ENCODE measurements at regions not wholly inside any gene's neighbourhood (a gene's known extent, or its start where the extent isn't known, plus 50 kb on each side); places are given as distances from the start of the nearest gene placed in this dataset.
A peak's percentile ranks its signal among the peaks of the same experiment; 100 is the strongest.

DNA sequence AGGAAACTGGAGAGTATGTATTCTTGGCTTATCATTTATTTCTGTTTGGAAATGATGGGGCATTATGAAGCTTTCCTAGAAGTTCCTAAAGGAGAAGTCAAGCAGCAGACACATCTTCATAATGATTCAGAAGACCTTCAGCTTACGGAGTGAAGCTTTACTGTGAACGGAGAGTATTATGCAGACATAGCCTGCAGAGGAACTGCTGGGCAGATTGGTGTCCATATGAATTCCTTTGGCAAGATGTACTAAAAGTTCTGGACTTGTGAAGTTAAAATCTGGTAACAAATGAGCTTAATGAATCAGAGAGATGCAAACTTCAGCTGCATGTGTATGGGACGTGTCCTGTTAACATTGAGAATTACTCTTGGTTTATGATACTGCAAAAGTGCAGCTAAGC, 60.1 kb downstream of the NABP1 start:
- no peaks in the 10 kb centered on the region for H3K36me3 ChIP-seq (ENCODE audit: low read depth, low read length)
- H3K9me3 ChIP-seq (ENCODE audit: low read length), result no peaks in the 10 kb centered on the region
- no peak overlapping the region for H3K4me3 ChIP-seq (ENCODE audit: low read length)
- H3K9me2 ChIP-seq (replicated peaks; ENCODE audit: low read length), result no peaks in the 10 kb centered on the region
- CTCF ChIA-PET, result interaction anchor here (0.6 to 1.0 kb wide), 4 partner anchors 9 to 425 kb away, joined by 3 to 5 read pairs (median 3); no protein-coding TSS in a partner anchor
- ATAC-seq, result no peak
- H3F3A ChIP-seq (ENCODE audit: low read length, unreplicated experiment), result no peaks in the 10 kb centered on the region
- H4K20me1 ChIP-seq (ENCODE audit: low read length), result no peaks in the 10 kb centered on the region
- H3K4me2 ChIP-seq (ENCODE audit: low read length), result no peak overlapping the region
- BruUV-seq (replicated peaks), result no TSS peak
- H3K27me3 ChIP-seq (ENCODE audit: low read length), result no peaks in the 10 kb centered on the region
- no peak for DNase-seq
- H3K27ac ChIP-seq (ENCODE audit: low read length), result no peak overlapping the region
- peaks cover 10% of the 10 kb centered on the region for H3K4me1 ChIP-seq (ENCODE audit: insufficient read depth, low read length)
- no peak overlapping the region for H2AFZ ChIP-seq (ENCODE audit: low read length)
- no peak overlapping the region for H3K9ac ChIP-seq (ENCODE audit: low read length)
- POLR2A ChIA-PET (ENCODE audit: unreplicated experiment), result interaction anchor here (0.6 kb wide), 1 partner anchor 186 kb away, joined by 3 read pairs; no protein-coding TSS in a partner anchor
- no peak for TF ChIP-seq EZH2phosphoT487 (IDR thresholded peaks at IDR 0.05; ENCODE audit: borderline replicate concordance, low read length)
- no peak for TF ChIP-seq EZH2 (IDR thresholded peaks at IDR 0.05; ENCODE audit: low read length, unreplicated experiment)
- TF ChIP-seq, protein P1, sequence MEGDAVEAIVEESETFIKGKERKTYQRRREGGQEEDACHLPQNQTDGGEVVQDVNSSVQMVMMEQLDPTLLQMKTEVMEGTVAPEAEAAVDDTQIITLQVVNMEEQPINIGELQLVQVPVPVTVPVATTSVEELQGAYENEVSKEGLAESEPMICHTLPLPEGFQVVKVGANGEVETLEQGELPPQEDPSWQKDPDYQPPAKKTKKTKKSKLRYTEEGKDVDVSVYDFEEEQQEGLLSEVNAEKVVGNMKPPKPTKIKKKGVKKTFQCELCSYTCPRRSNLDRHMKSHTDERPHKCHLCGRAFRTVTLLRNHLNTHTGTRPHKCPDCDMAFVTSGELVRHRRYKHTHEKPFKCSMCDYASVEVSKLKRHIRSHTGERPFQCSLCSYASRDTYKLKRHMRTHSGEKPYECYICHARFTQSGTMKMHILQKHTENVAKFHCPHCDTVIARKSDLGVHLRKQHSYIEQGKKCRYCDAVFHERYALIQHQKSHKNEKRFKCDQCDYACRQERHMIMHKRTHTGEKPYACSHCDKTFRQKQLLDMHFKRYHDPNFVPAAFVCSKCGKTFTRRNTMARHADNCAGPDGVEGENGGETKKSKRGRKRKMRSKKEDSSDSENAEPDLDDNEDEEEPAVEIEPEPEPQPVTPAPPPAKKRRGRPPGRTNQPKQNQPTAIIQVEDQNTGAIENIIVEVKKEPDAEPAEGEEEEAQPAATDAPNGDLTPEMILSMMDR (conservative IDR thresholded peaks at IDR 0.05; ENCODE audit: low read depth, low read length), result no peak
- intact Hi-C loops (cut with micrococcal nuclease), result no loop called here
- no peaks in the 10 kb centered on the region for H3K79me2 ChIP-seq (ENCODE audit: low read length)

DNA sequence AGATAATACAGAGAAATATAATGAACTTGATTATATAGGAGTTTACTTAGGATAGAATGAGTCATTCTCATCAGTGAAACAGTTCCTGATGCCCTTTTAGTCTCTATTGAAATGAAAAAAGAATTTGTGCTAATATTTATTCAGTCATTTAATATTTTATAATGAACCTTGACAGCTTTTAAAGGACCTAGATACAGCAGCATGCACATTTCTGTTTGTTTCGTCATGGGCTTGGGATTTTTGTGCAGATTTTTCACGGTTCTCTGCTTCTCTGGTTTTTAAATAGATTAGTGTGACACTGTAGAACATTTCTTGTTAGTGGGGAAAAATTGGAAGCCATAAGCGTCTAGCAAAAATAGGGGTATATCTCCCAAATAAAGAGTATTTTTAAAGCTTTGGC, 60.7 kb downstream of the NABP1 start:
- Histone ChIP-seq H3K36me3 (ENCODE audit: low read depth, low read length) (no peaks in the 10 kb centered on the region), H3K79me2 (ENCODE audit: low read length) (no peaks in the 10 kb centered on the region), H3K27ac (ENCODE audit: low read length) (no peak overlapping the region), H3K4me3 (ENCODE audit: low read length) (no peak overlapping the region), H3K4me2 (ENCODE audit: low read length) (no peak overlapping the region), H3K9ac (ENCODE audit: low read length) (no peak overlapping the region), H3K9me3 (ENCODE audit: low read length) (no peaks in the 10 kb centered on the region), H3K27me3 (ENCODE audit: low read length) (no peaks in the 10 kb centered on the region), H3F3A (ENCODE audit: low read length, unreplicated experiment) (no peaks in the 10 kb centered on the region), H3K9me2 (replicated peaks; ENCODE audit: low read length) (no peaks in the 10 kb centered on the region), H4K20me1 (ENCODE audit: low read length) (no peaks in the 10 kb centered on the region), H2AFZ (ENCODE audit: low read length) (no peak overlapping the region), H3K4me1 (ENCODE audit: insufficient read depth, low read length) (peaks cover 10% of the 10 kb centered on the region)
- no peak for DNase-seq
- TF ChIP-seq EZH2phosphoT487 (IDR thresholded peaks at IDR 0.05; ENCODE audit: borderline replicate concordance, low read length), result no peak
- TF ChIP-seq, protein P1 (conservative IDR thresholded peaks at IDR 0.05; ENCODE audit: low read depth, low read length), result no peak
- TF ChIP-seq EZH2 (IDR thresholded peaks at IDR 0.05; ENCODE audit: low read length, unreplicated experiment), result no peak
- ATAC-seq, result peak; percentile 77
- POLR2A ChIA-PET (ENCODE audit: unreplicated experiment), result interaction anchor here (0.6 kb wide), 1 partner anchor 186 kb away, joined by 3 read pairs; no protein-coding TSS in a partner anchor
- no TSS peak for BruUV-seq (replicated peaks)
- intact Hi-C loops (cut with micrococcal nuclease), result no loop called here
- CTCF ChIA-PET, result interaction anchor here (0.6 to 1.0 kb wide), 2 partner anchors 74 to 424 kb away, joined by 3 read pairs; no protein-coding TSS in a partner anchor

DNA sequence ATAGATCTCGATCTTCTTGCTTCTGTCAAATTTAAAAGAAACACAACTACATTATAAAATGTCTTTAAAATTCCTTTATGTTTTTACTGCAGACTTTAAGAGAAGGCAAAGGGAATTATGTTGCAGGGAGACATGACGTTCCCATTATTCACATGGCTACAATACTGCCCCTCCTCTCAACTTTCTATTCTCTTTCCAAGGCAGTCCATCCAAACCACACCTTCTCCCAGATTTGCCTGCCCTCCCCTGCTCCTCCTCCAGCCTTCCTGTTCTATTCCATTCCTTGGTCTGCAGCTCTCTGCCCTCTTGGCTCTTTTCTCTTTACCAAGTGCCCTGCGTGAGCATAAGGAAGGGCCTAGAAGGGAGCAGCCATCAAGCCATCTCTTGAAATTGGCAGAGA, 61.3 kb downstream of the NABP1 start:
- Histone ChIP-seq H2AFZ (ENCODE audit: low read length) (no peak overlapping the region), H3K27me3 (ENCODE audit: low read length) (no peaks in the 10 kb centered on the region), H3K79me2 (ENCODE audit: low read length) (no peaks in the 10 kb centered on the region), H3K9me3 (ENCODE audit: low read length) (no peaks in the 10 kb centered on the region), H3K9me2 (replicated peaks; ENCODE audit: low read length) (no peaks in the 10 kb centered on the region), H3K9ac (ENCODE audit: low read length) (no peak overlapping the region), H3K36me3 (ENCODE audit: low read depth, low read length) (no peaks in the 10 kb centered on the region), H3K4me3 (ENCODE audit: low read length) (no peak overlapping the region), H4K20me1 (ENCODE audit: low read length) (no peaks in the 10 kb centered on the region), H3F3A (ENCODE audit: low read length, unreplicated experiment) (no peaks in the 10 kb centered on the region), H3K4me1 (ENCODE audit: insufficient read depth, low read length) (peaks cover 10% of the 10 kb centered on the region), H3K27ac (ENCODE audit: low read length) (no peak overlapping the region), H3K4me2 (ENCODE audit: low read length) (no peak overlapping the region)
- TF ChIP-seq EZH2 (IDR thresholded peaks at IDR 0.05; ENCODE audit: low read length, unreplicated experiment) (no peak), EZH2phosphoT487 (IDR thresholded peaks at IDR 0.05; ENCODE audit: borderline replicate concordance, low read length) (no peak)
- TF ChIP-seq, protein P1 (conservative IDR thresholded peaks at IDR 0.05; ENCODE audit: low read depth, low read length), result no peak
- ChIA-PET CTCF (no interaction called here), POLR2A (ENCODE audit: unreplicated experiment) (no interaction called here)
- BruUV-seq (replicated peaks), result no TSS peak
- DNase-seq (no peak), ATAC-seq (peak; percentile 20; the same call in 1 of the 2 replicates)
- intact Hi-C loops (cut with micrococcal nuclease), result no loop called here

All from PC-3 (cell line).